GM23338 (cell line): ENCODE measurements at regions not wholly inside any gene's neighbourhood (a gene's known extent, or its start where the extent isn't known, plus 50 kb on each side); places are given as distances from the start of the nearest gene placed in this dataset.

ENCODE experiments used
- ATAC-seq: fragments of 200-7000 bp; cut with Tn5 transposase; 3 replicates; pipeline ENCODE4 v1.9.1; 2020
- DNase-seq: peaks from one replicate; pipeline ENCODE4 v3.0.0-alpha.2; 2015; ENCODE audit warnings: low spot score
- H2AFZ ChIP-seq: fragments of 200-600 bp; sonication (generic); 2 replicates; pipeline ENCODE4 v1.8.0; 2016; ENCODE audit warnings: antibody characterized with exemption, mild to moderate bottlenecking, moderate library complexity
- H3F3A ChIP-seq: fragments of 200-600 bp; sonication (generic); replicated peaks from 2 replicates; pipeline ENCODE4 v1.8.0; 2017; ENCODE audit warnings: antibody characterized with exemption, mixed run types, low read depth
- H3K27ac ChIP-seq: fragments of 200-600 bp; sonication (generic); 2 replicates; pipeline ENCODE4 v1.6.1; 2016; ENCODE audit warnings: low read depth
- H3K27me3 ChIP-seq: fragments of 200-600 bp; sonication (generic); 2 replicates; pipeline ENCODE4 v1.8.0; 2016; ENCODE audit warnings: mild to moderate bottlenecking, mixed run types, moderate library complexity; ENCODE audit not compliant: insufficient read depth
- H3K36me3 ChIP-seq: fragments of 200-600 bp; sonication (generic); 2 replicates; pipeline ENCODE4 v1.8.0; 2016; ENCODE audit warnings: mild to moderate bottlenecking; ENCODE audit not compliant: insufficient read depth
- H3K4me1 ChIP-seq: fragments of 200-600 bp; sonication (generic); 2 replicates; pipeline ENCODE4 v1.8.0; 2016; ENCODE audit warnings: mild to moderate bottlenecking, moderate library complexity; ENCODE audit not compliant: insufficient read depth
- H3K4me2 ChIP-seq: fragments of 200-600 bp; sonication (generic); 2 replicates; pipeline ENCODE4 v1.7.1; 2017; ENCODE audit warnings: mixed run types
- H3K4me3 ChIP-seq: fragments of 200-600 bp; sonication (generic); 2 replicates; pipeline ENCODE4 v1.6.1; 2016; ENCODE audit warnings: mixed run types
- H3K79me2 ChIP-seq: fragments of 200-600 bp; sonication (generic); replicated peaks from 2 replicates; pipeline ENCODE4 v1.8.0; 2017; ENCODE audit warnings: mild to moderate bottlenecking; ENCODE audit not compliant: insufficient read depth
- H3K9me2 ChIP-seq: fragments of 200-600 bp; sonication (generic); 2 replicates; pipeline ENCODE4 v1.8.0; 2017; ENCODE audit not compliant: insufficient read depth
- H4K20me1 ChIP-seq: fragments of 200-600 bp; sonication (generic); replicated peaks from 2 replicates; pipeline ENCODE4 v1.8.0; 2017; ENCODE audit warnings: mild to moderate bottlenecking; ENCODE audit not compliant: insufficient read depth
- H3K27ac Mint-ChIP-seq: 2 replicates; pipeline ENCODE4 v1.8.0; 2020; ENCODE audit warnings: inconsistent platforms, mild to moderate bottlenecking, moderate library complexity, mixed read lengths
- H3K27me3 Mint-ChIP-seq: 3 replicates; pipeline ENCODE4 v1.8.0; 2022; ENCODE audit warnings: low read depth, mild to moderate bottlenecking, moderate library complexity, mixed read lengths, inconsistent platforms; ENCODE audit not compliant: insufficient read depth, poor library complexity
- H3K36me3 Mint-ChIP-seq: 3 replicates; pipeline ENCODE4 v1.8.0; 2021; ENCODE audit warnings: low read depth, mild to moderate bottlenecking, inconsistent platforms, moderate library complexity, mixed read lengths
- H3K4me1 Mint-ChIP-seq: 3 replicates; pipeline ENCODE4 v1.8.0; 2020; ENCODE audit warnings: mild to moderate bottlenecking, inconsistent platforms, mixed read lengths
- H3K4me3 Mint-ChIP-seq: 3 replicates; pipeline ENCODE4 v1.8.0; 2021; ENCODE audit warnings: moderate library complexity, mild to moderate bottlenecking, inconsistent platforms, mixed read lengths
- H3K9me3 Mint-ChIP-seq: 3 replicates; pipeline ENCODE4 v1.8.0; 2020; ENCODE audit warnings: moderate library complexity, mild to moderate bottlenecking, inconsistent platforms, mixed read lengths
- CTCF ChIP-seq, 2 experiments: fragments of 200-600 bp in 1 of 2; sonication (generic) in 1 of 2; conservative IDR thresholded peaks; 2 replicates each; pipeline versions ENCODE4 v1.5.1 to v1.6.1; 2016 to 2017; ENCODE audit warnings: antibody characterized with exemption in 2 of 2, low read depth in 2 of 2, mild to moderate bottlenecking in 2 of 2, moderate library complexity in 1 of 2
- ETS1 ChIP-seq: IDR thresholded peaks from 2 replicates; pipeline ENCODE4 v1.6.1; 2016; ENCODE audit warnings: antibody characterized with exemption
- EZH2 ChIP-seq: fragments of 200-600 bp; sonication (generic); IDR thresholded peaks from one replicate; pipeline ENCODE4 v1.8.0; 2017; ENCODE audit warnings: antibody characterized with exemption, mild to moderate bottlenecking, low read depth; ENCODE audit not compliant: unreplicated experiment
- JUNB ChIP-seq: IDR thresholded peaks from one replicate; pipeline ENCODE4 v1.6.1; 2016; ENCODE audit warnings: antibody characterized with exemption; ENCODE audit not compliant: unreplicated experiment
- NANOG ChIP-seq: IDR thresholded peaks from 2 replicates; pipeline ENCODE4 v1.6.1; 2016; ENCODE audit warnings: antibody characterized with exemption, borderline replicate concordance
- POLR2AphosphoS5 ChIP-seq: IDR thresholded peaks from 2 replicates; pipeline ENCODE4 v1.6.1; 2016; ENCODE audit warnings: antibody characterized with exemption, low read depth
- REST ChIP-seq: IDR thresholded peaks from one replicate; pipeline ENCODE4 v1.6.1; 2018; ENCODE audit warnings: antibody characterized with exemption; ENCODE audit not compliant: unreplicated experiment
- STAT1 ChIP-seq: IDR thresholded peaks from one replicate; pipeline ENCODE4 v1.6.1; 2016; ENCODE audit warnings: antibody characterized with exemption; ENCODE audit not compliant: unreplicated experiment
- ZNF114 ChIP-seq: fragments of 250-450 bp; sonication (Bioruptor Pico); IDR thresholded peaks from 2 replicates; pipeline ENCODE4 v1.5.0; 2020; ENCODE audit warnings: mild to moderate bottlenecking, moderate library complexity
- ZNF331 ChIP-seq: fragments of 250-450 bp; sonication (Bioruptor Pico); IDR thresholded peaks from 2 replicates; pipeline ENCODE4 v1.5.0; 2020; ENCODE audit warnings: low read depth, mild to moderate bottlenecking, moderate library complexity
- ZNF462 ChIP-seq: fragments of 250-450 bp; sonication (Bioruptor Pico); IDR thresholded peaks from 2 replicates; pipeline ENCODE4 v1.5.0; 2020; ENCODE audit warnings: mild to moderate bottlenecking, moderate library complexity

GRCh38 chrX:1877780-1878179, 262.9 kb downstream of the ASMT start:
- Mint-ChIP-seq H3K27ac (peak overlapping the region; percentile 63; the same call in 1 of the 2 replicates), H3K4me1 (peaks cover 4% of the 10 kb centered on the region; the same call in 1 of the 3 replicates), H3K36me3 (peaks cover 7% of the 10 kb centered on the region), H3K9me3 (peaks cover 20% of the 10 kb centered on the region), H3K4me3 (no peak overlapping the region), H3K27me3 (peaks cover 1% of the 10 kb centered on the region)
- H2AFZ ChIP-seq, result peak overlapping the region; percentile 69
- no peak overlapping the region for H3K27ac ChIP-seq
- H3K79me2 ChIP-seq, result no peaks in the 10 kb centered on the region
- ATAC-seq (no peak), DNase-seq (no peak)
- no peaks in the 10 kb centered on the region for H3F3A ChIP-seq
- no peaks in the 10 kb centered on the region for H3K9me2 ChIP-seq
- no peak overlapping the region for H3K4me3 ChIP-seq
- H3K4me1 ChIP-seq, result peaks cover 4% of the 10 kb centered on the region; the same call in 1 of the 2 replicates
- TF ChIP-seq EZH2 (no peak), POLR2AphosphoS5 (no peak), NANOG (no peak), ZNF462 (CRISPR knock-in tag) (no peak), REST (no peak), JUNB (no peak), CTCF (conservative IDR thresholded peaks at IDR 0.05; ENCODE audit: low read depth in 2 of 2) (no peak), ETS1 (no peak), ZNF331 (CRISPR knock-in tag) (no peak), STAT1 (no peak), ZNF114 (CRISPR knock-in tag) (no peak)
- H4K20me1 ChIP-seq, result no peaks in the 10 kb centered on the region
- no peak overlapping the region for H3K4me2 ChIP-seq
- H3K27me3 ChIP-seq, result no peaks in the 10 kb centered on the region
- no peaks in the 10 kb centered on the region for H3K36me3 ChIP-seq
